Hematopoietic multipotent progenitor cell treated with erythropoietin and hydrocortisone succinate and interleukin-3 and kit ligand, for 4 days (in vitro differentiated cells): ENCODE measurements at regions not wholly inside any gene's neighbourhood (a gene's known extent, or its start where the extent isn't known, plus 50 kb on each side); places are given as distances from the start of the nearest gene placed in this dataset.
A peak's percentile ranks its signal among the peaks of the same experiment; 100 is the strongest.
"Not testable (repeated sequence)": the region's sequence is repeated elsewhere in the genome, so short reads cannot be mapped to it uniquely, and the experiment has no call there.

ENCODE experiments used
- DNase-seq: peaks from one replicate; pipeline ENCODE4 v3.0.0-alpha.2; 2015

GRCh38 chr9:110028676-110029075 lies 179.3 kb downstream of the C9orf152 start:
- no peak for DNase-seq

GRCh38 chr9:110029429-110029955 lies 178.5 kb downstream of the C9orf152 start:
- DNase-seq = peak; percentile 84

GRCh38 chr9:110029956-110030480 lies 177.9 kb downstream of the C9orf152 start:
- no peak for DNase-seq

- no peak for DNase-seq
These were observed 177.3 kb downstream of the C9orf152 start for GRCh38 chr9:110030632-110031031.

- DNase-seq = no peak
These were observed 176.3 kb downstream of the C9orf152 start for GRCh38 chr9:110031511-110032173.

- not testable (repeated sequence) for DNase-seq
These were observed 175.4 kb downstream of the C9orf152 start for GRCh38 chr9:110032532-110032931.

GRCh38 chr9:110033869-110034268 lies 174.1 kb downstream of the C9orf152 start:
- DNase-seq = no peak

GRCh38 chr9:110036286-110036685 lies 171.7 kb downstream of the C9orf152 start:
- DNase-seq = no peak

GRCh38 chr9:110040788-110041187 lies 167.2 kb downstream of the C9orf152 start:
- no peak for DNase-seq

- DNase-seq = no peak
These were observed 166.5 kb downstream of the C9orf152 start for GRCh38 chr9:110041452-110041851.

GRCh38 chr9:110047232-110047954 lies 160.6 kb downstream of the C9orf152 start:
- no peak for DNase-seq

GRCh38 chr9:110047955-110048402 lies 160.0 kb downstream of the C9orf152 start:
- peak; percentile 54 for DNase-seq

DNA sequence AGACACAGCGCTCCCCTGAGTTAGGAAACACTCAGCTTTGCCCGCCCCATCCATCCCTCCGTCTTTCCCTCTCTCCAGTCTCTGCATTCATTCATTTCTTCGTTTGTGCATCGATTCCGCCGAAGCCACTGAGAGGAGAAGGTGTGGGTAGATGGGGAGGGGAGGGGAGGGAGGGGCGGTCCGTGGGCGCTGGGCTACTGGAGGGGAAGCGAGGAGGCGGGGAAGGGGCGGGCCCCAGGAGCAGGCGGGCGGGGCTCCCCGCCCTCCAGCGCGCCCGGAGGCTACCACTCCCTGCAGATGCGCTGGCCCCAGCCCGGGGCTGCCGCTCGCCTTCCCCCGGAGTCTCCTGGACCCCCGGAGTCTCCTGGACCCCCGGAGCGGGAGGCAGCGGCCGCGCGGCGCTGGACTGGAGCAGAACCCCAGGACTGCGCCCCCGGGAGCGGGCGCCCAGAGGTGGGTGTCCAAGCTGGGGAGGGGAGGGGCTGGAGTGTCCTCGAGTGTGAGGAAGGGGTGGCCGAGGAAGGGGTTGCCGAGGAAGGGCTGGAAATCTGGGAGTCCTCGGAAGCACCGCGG lies 159.5 kb downstream of the C9orf152 start:
- DNase-seq = peak; percentile 94

DNA sequence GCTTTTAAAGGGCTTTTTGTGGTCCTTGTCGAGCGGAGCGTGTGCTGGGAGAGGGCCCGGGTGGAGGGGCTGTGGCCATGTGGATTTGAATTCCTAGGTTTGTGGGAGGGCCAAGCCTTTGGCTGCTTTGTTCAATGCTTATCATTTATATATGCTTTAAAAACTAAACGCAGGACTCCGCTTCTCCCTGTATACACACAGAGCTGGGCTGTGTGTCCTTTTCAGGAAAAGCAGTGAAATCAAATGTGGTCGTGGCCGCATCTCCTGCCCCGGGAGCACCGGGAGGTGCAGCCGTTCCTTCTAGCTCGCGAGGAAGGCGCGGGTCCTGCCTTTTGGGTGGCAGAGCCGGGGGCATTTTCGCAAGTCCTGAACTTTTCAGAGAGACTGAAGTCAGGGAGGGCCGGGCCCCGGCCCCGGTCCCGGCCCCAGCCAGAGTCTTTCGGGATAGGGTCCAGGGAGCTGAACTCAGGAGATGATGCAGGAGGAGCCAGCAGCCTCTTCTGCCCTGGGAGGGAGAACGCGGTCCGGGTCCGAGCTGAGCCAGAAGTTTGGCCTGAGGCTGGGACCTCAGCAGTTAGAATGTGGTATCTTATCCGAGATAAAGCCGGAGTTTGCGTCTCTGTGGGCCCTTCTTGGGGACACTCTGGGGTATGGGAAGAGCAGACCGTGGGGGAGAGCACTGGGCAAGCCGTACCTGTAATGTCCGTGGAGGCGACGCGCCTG lies 158.8 kb downstream of the C9orf152 start:
- peak; percentile 55 for DNase-seq

GRCh38 chr9:110049699-110050450 lies 158.1 kb downstream of the C9orf152 start:
- DNase-seq = peak; percentile 60

- peak; percentile 73 for DNase-seq
These were observed 157.0 kb downstream of the C9orf152 start for GRCh38 chr9:110050925-110051355.

DNA sequence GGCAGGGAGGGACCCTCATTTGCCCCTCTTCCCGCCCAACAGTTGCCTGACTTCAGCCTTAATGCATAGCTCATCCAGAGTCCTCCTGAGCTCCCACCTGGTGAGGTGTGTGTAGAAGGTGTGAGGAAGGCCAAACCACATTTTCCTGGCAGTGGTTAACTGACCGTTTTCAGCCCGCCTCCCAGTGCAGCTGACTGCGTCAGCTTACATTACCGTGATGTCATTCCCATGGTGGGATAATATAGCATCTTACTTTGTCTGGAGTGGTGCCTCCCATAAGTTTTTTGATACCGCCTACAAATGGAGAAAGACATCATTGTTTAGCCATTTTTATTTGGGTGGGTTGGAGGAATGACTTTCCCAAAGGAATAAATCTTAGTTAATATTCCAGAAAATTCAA lies 151.9 kb downstream of the C9orf152 start:
- no peak for DNase-seq

DNA sequence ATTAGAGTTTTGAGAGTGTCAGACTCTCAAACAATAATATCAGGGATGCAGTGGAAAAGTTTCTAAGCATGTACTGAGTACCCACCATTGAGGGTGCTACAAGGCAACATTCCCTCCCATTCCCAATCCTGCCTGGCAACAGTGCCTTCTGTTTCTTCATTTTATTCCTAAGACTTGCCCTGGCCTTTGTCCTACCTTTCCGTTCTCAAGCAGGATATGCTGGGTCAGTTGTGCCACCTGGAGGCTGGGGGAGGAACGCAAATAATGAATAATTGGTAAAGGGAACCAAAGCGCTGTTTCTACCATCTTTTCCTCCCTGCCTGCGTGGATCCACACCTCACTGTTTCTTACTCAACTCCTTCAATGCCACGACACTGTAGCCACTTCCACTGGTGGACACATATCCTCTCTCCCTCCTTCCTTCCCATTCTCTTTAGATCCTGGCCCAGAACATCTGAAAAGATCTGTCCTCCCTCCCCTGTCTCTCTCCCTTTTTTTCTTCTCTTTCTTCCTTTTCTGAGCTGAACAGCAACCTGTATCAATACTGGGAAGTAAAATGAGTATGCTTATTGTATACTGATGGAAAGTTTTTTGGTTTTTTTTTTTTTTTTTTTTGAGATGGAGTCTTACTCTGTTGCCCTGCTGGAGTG lies 149.5 kb downstream of the C9orf152 start:
- DNase-seq = peak; percentile 77

DNA sequence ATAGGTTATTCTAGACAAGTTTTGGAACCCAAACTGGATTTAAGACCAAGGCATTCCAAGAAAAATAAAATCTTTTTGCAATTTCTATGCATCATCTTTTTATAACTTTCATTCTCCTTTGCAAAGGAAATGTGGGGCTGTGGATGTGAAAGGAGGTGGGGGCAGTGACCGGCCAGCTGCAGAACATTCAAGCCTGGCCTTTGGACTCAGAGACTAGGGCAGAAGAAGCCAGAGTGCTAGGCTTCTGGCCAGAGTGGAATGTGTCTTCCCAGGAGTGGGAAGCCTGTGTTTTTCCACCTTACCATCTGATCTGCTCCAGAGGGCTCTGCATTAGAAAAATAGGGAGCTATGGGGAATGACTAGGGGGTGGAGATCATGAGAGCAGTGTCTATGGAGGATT lies 148.5 kb downstream of the C9orf152 start:
- DNase-seq = no peak

GRCh38 chr9:110064803-110065202 lies 143.2 kb downstream of the C9orf152 start:
- peak; percentile 59 for DNase-seq

DNA sequence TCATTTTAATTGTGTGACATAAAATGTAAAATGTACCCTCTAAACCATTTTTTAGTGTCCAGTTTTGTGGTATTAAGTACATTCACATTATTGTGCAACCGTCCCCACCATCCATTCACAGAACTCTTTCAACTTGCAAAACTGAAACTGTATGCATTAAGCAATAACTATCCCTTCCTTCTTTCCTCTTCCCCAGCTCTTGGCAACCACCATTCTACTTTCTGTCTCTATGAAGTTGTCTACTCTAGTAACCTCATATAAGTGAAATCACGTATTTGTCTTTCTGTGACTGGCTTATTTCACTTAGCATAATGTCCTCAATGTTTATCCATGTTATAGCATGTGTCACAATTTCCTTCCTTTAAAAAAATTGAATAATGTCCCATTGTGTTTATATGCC lies 142.4 kb downstream of the C9orf152 start:
- peak; percentile 80 for DNase-seq
